ENCODE measurements at regions not wholly inside any gene's neighbourhood (a gene's known extent, or its start where the extent isn't known, plus 50 kb on each side); places are given as distances from the start of the nearest gene placed in this dataset.
A peak's percentile ranks its signal among the peaks of the same experiment; 100 is the strongest.

GRCh38 chr5:74576941-74577456 is 63.5 kb downstream of the ENC1 start:
- intact Hi-C loops (cut with DNase I) = no loop called here
- ATAC-seq (ENCODE audit: poor library complexity) (peak; percentile 79), DNase-seq (no peak)

- ATAC-seq (ENCODE audit: poor library complexity) = no peak
- intact Hi-C loops (cut with DNase I) = no loop called here
- no peak for DNase-seq
Measured at GRCh38 chr5:74575741-74576538, 64.6 kb downstream of the ENC1 start.

GRCh38 chr5:74570250-74570649 is 70.3 kb downstream of the ENC1 start:
- intact Hi-C loops (cut with DNase I) = no loop called here
- DNase-seq (no peak), ATAC-seq (ENCODE audit: poor library complexity) (no peak)

GRCh38 chr5:74567411-74567995 is 73.0 kb downstream of the ENC1 start:
- ATAC-seq (ENCODE audit: poor library complexity) = no peak
- intact Hi-C loops (cut with DNase I) = no loop called here
- DNase-seq = no peak

GRCh38 chr5:74562122-74562521 is 78.4 kb downstream of the ENC1 start:
- intact Hi-C loops (cut with DNase I) = no loop called here
- no peak for ATAC-seq (ENCODE audit: poor library complexity)
- DNase-seq = no peak

- no peak for ATAC-seq (ENCODE audit: poor library complexity)
- intact Hi-C loops (cut with DNase I) = no loop called here
- no peak for DNase-seq
Measured at GRCh38 chr5:74560245-74560644, 80.3 kb downstream of the ENC1 start.

GRCh38 chr5:74556631-74557595 is 83.6 kb downstream of the ENC1 start:
- DNase-seq (no peak), ATAC-seq (ENCODE audit: poor library complexity) (no peak)
- intact Hi-C loops (cut with DNase I) = no loop called here

GRCh38 chr5:74556006-74556405 is 84.5 kb downstream of the ENC1 start:
- DNase-seq (no peak), ATAC-seq (ENCODE audit: poor library complexity) (no peak)
- intact Hi-C loops (cut with DNase I) = no loop called here

GRCh38 chr5:74552101-74552500 is 88.4 kb downstream of the ENC1 start:
- intact Hi-C loops (cut with DNase I) = no loop called here
- ATAC-seq (ENCODE audit: poor library complexity) (no peak), DNase-seq (no peak)

GRCh38 chr5:74550927-74551326 is 89.6 kb downstream of the ENC1 start:
- ATAC-seq (ENCODE audit: poor library complexity) = no peak
- no peak for DNase-seq
- intact Hi-C loops (cut with DNase I) = no loop called here

- intact Hi-C loops (cut with DNase I) = no loop called here
- ATAC-seq (ENCODE audit: poor library complexity) (no peak), DNase-seq (no peak)
Measured at GRCh38 chr5:74549384-74549783, 91.1 kb downstream of the ENC1 start.

- intact Hi-C loops (cut with DNase I) = no loop called here
- no peak for DNase-seq
- no peak for ATAC-seq (ENCODE audit: poor library complexity)
Measured at GRCh38 chr5:74546796-74547195, 93.7 kb downstream of the ENC1 start.

GRCh38 chr5:74544811-74545210 is 95.7 kb downstream of the ENC1 start:
- DNase-seq (no peak), ATAC-seq (ENCODE audit: poor library complexity) (no peak)
- intact Hi-C loops (cut with DNase I) = no loop called here

GRCh38 chr5:74543162-74543995 is 97.1 kb downstream of the ENC1 start:
- intact Hi-C loops (cut with DNase I) = no loop called here
- ATAC-seq (ENCODE audit: poor library complexity) (no peak), DNase-seq (no peak)

GRCh38 chr5:74542482-74542881 is 98.0 kb downstream of the ENC1 start:
- no peak for DNase-seq
- ATAC-seq (ENCODE audit: poor library complexity) = no peak
- intact Hi-C loops (cut with DNase I) = no loop called here

GRCh38 chr5:74541381-74541781 is 99.1 kb downstream of the ENC1 start:
- DNase-seq (no peak), ATAC-seq (ENCODE audit: poor library complexity) (no peak)
- intact Hi-C loops (cut with DNase I) = no loop called here

- ATAC-seq (ENCODE audit: poor library complexity) = no peak
- intact Hi-C loops (cut with DNase I) = no loop called here
- DNase-seq = no peak
Measured at GRCh38 chr5:74540622-74541021, 99.9 kb downstream of the ENC1 start.

GRCh38 chr5:74539986-74540385 is 100.5 kb downstream of the ENC1 start:
- ATAC-seq (ENCODE audit: poor library complexity) (no peak), DNase-seq (no peak)
- intact Hi-C loops (cut with DNase I) = no loop called here
